Esophagus squamous epithelium (tissue), 4 donors: ENCODE measurements at regions not wholly inside any gene's neighbourhood (a gene's known extent, or its start where the extent isn't known, plus 50 kb on each side); places are given as distances from the start of the nearest gene placed in this dataset.

Experiments used
- CTCF ChIP-seq, 6 experiments: fragments of 450-650 bp in 4 of 6; fragments of 200-600 bp in 2 of 6; sonication (generic) in 2 of 6; IDR thresholded peaks; one replicate each; pipeline ENCODE4 v1.5.1; 2016 to 2019; ENCODE audit warnings: antibody characterized with exemption in 6 of 6, mild to moderate bottlenecking in 4 of 6, moderate library complexity in 4 of 6
- POLR2A ChIP-seq, 4 donors: fragments of 450-650 bp; IDR thresholded peaks; one replicate each; pipeline ENCODE4 v1.6.1; 2017; ENCODE audit warnings: antibody characterized with exemption in 4 of 4, mild to moderate bottlenecking in 4 of 4, moderate library complexity in 3 of 4

- TF ChIP-seq CTCF (IDR thresholded peaks at IDR 0.05) (no peak), POLR2A (IDR thresholded peaks at IDR 0.05) (no peak)
These were observed 208.4 kb upstream of the RBFOX1 start for GRCh38 chr16:7124242-7124641.
